Upper lobe of right lung (tissue), 1 donor: ENCODE measurements at regions not wholly inside any gene's neighbourhood (a gene's known extent, or its start where the extent isn't known, plus 50 kb on each side); places are given as distances from the start of the nearest gene placed in this dataset.

Experiments used
- ATAC-seq: fragments of 200-7000 bp; cut with Tn5 transposase; one replicate; pipeline ENCODE4 v1.9.1; 2020; ENCODE audit warnings: mild to moderate bottlenecking, moderate library complexity
- DNase-seq: peaks from one replicate; pipeline ENCODE4 v3.0.0-alpha.2; 2020
- H3K27ac ChIP-seq: fragments of 200-600 bp; one replicate; pipeline ENCODE4 v1.8.0; 2022
- H3K27me3 ChIP-seq: fragments of 200-600 bp; one replicate; pipeline ENCODE4 v1.8.0; 2022; ENCODE audit warnings: mild to moderate bottlenecking
- H3K36me3 ChIP-seq: fragments of 200-600 bp; one replicate; pipeline ENCODE4 v1.8.0; 2022
- H3K4me1 ChIP-seq: fragments of 200-600 bp; one replicate; pipeline ENCODE4 v1.8.0; 2022
- H3K4me3 ChIP-seq: fragments of 200-600 bp; one replicate; pipeline ENCODE4 v1.8.0; 2022; ENCODE audit warnings: mild to moderate bottlenecking
- H3K9me3 ChIP-seq: fragments of 200-600 bp; one replicate; pipeline ENCODE4 v1.8.0; 2022
- CTCF ChIP-seq: fragments of 200-600 bp; IDR thresholded peaks from one replicate; pipeline ENCODE4 v1.8.0; 2022; ENCODE audit warnings: antibody characterized with exemption
- intact Hi-C: fragments of 100-400 bp; cut with DNase I; formaldehyde crosslinking; loops from one replicate; pipeline ENCODE4 v1.11.0; 2022
- donor health status: DM: no; HTN: yes; CAD: no; lungs with severe emphysema.

GRCh38 chr11:116421529-116422185, 351.1 kb downstream of the BUD13 start:
- TF ChIP-seq CTCF: no peak
- H3K36me3 ChIP-seq: no peaks in the 10 kb centered on the region
- no peak for ATAC-seq
- no peak for DNase-seq
- H3K4me3 ChIP-seq: no peak overlapping the region
- no peak overlapping the region for H3K27ac ChIP-seq
- intact Hi-C loops: no loop called here
- H3K4me1 ChIP-seq: no peaks in the 10 kb centered on the region
- no peaks in the 10 kb centered on the region for H3K27me3 ChIP-seq
- H3K9me3 ChIP-seq: no peaks in the 10 kb centered on the region

GRCh38 chr11:116420770-116421528, 351.8 kb downstream of the BUD13 start:
- DNase-seq (no peak), ATAC-seq (no peak)
- H3K9me3 ChIP-seq: no peaks in the 10 kb centered on the region

GRCh38 chr11:116420030-116420429, 352.8 kb downstream of the BUD13 start:
- ATAC-seq (no peak), DNase-seq (no peak)
- H3K9me3 ChIP-seq: no peaks in the 10 kb centered on the region
- TF ChIP-seq CTCF: no peak
- H3K4me1 ChIP-seq: no peaks in the 10 kb centered on the region
- no peaks in the 10 kb centered on the region for H3K27me3 ChIP-seq
- no peaks in the 10 kb centered on the region for H3K36me3 ChIP-seq
- H3K27ac ChIP-seq: no peak overlapping the region
- H3K4me3 ChIP-seq: no peak overlapping the region
- intact Hi-C loops: no loop called here

More at GRCh38 chr11:116420770-116421528, 351.8 kb downstream of the BUD13 start:
- Histone ChIP-seq H3K27ac (no peak overlapping the region), H3K36me3 (no peaks in the 10 kb centered on the region), H3K27me3 (no peaks in the 10 kb centered on the region), H3K4me3 (no peak overlapping the region), H3K4me1 (no peaks in the 10 kb centered on the region)
- TF ChIP-seq CTCF: no peak
- intact Hi-C loops: no loop called here

GRCh38 chr11:116418388-116419041, 354.3 kb downstream of the BUD13 start:
- no peak for TF ChIP-seq CTCF
- no peak overlapping the region for H3K27ac ChIP-seq
- H3K4me3 ChIP-seq: no peak overlapping the region
- ATAC-seq (no peak), DNase-seq (no peak)
- no peaks in the 10 kb centered on the region for H3K27me3 ChIP-seq
- H3K36me3 ChIP-seq: no peaks in the 10 kb centered on the region
- no peaks in the 10 kb centered on the region for H3K4me1 ChIP-seq
- intact Hi-C loops: no loop called here
- H3K9me3 ChIP-seq: no peaks in the 10 kb centered on the region

- TF ChIP-seq CTCF: no peak
- no peak overlapping the region for H3K27ac ChIP-seq
- no peaks in the 10 kb centered on the region for H3K4me1 ChIP-seq
- no peaks in the 10 kb centered on the region for H3K9me3 ChIP-seq
- DNase-seq (no peak), ATAC-seq (no peak)
- H3K36me3 ChIP-seq: no peaks in the 10 kb centered on the region
- intact Hi-C loops: no loop called here
- H3K4me3 ChIP-seq: no peak overlapping the region
- H3K27me3 ChIP-seq: no peaks in the 10 kb centered on the region
Measured at GRCh38 chr11:116416852-116417251, 355.9 kb downstream of the BUD13 start.
